PC-9 (cell line): ENCODE measurements at regions not wholly inside any gene's neighbourhood (a gene's known extent, or its start where the extent isn't known, plus 50 kb on each side); places are given as distances from the start of the nearest gene placed in this dataset.

Experiments
- BruUV-seq: library from RNA; stranded (reverse); fragments of 400-500 nt; replicated peaks from 2 replicates; lab custom pipeline; 2021; lab: Mats Ljungman, UMichigan
- CTCF ChIA-PET: fragments of 300-600 bp; sonication (Branson Sonifier 250); formaldehyde crosslinking; loops from one replicate; lab custom pipeline; 2022; ENCODE audit warnings: antibody characterized with exemption; lab: Charles Lee
- POLR2A ChIA-PET: fragments of 300-600 bp; sonication (Branson Sonifier 250); formaldehyde crosslinking; loops from one replicate; lab custom pipeline; 2022; ENCODE audit warnings: antibody characterized with exemption; ENCODE audit not compliant: unreplicated experiment; lab: Charles Lee
- DNase-seq, 2 experiments: peaks; one replicate each; pipeline versions ENCODE4 v3.0.0 to v3.0.0-alpha.2; 2015 to 2022; ENCODE audit warnings: mixed read lengths in 1 of 2
- H2AFZ ChIP-seq: fragments of 200-600 bp; sonication (generic); 2 replicates; pipeline ENCODE4 v1.8.1; 2017; ENCODE audit warnings: antibody characterized with exemption
- H3F3A ChIP-seq: fragments of 200-600 bp; sonication (generic); 2 replicates; pipeline ENCODE4 v1.8.1; 2017; ENCODE audit warnings: antibody characterized with exemption, mild to moderate bottlenecking, low read depth; ENCODE audit not compliant: insufficient read depth
- H3K27ac ChIP-seq: fragments of 200-600 bp; sonication (generic); 2 replicates; pipeline ENCODE4 v1.6.1; 2016; ENCODE audit warnings: mixed run types
- H3K27me3 ChIP-seq: fragments of 200-600 bp; sonication (generic); 2 replicates; pipeline ENCODE4 v1.6.1; 2016; ENCODE audit warnings: low read depth, mixed run types; ENCODE audit not compliant: insufficient read depth
- H3K36me3 ChIP-seq: fragments of 200-600 bp; sonication (generic); 2 replicates; pipeline ENCODE4 v1.6.1; 2016; ENCODE audit warnings: low read depth, mixed run types
- H3K4me1 ChIP-seq: fragments of 200-600 bp; sonication (generic); replicated peaks from 2 replicates; pipeline ENCODE4 v1.6.1; 2016; ENCODE audit warnings: mixed run types; ENCODE audit not compliant: insufficient read depth
- H3K4me2 ChIP-seq: fragments of 200-600 bp; sonication (generic); 2 replicates; pipeline ENCODE4 v1.6.1; 2017; ENCODE audit warnings: mixed run types
- H3K4me3 ChIP-seq: fragments of 200-600 bp; sonication (generic); 2 replicates; pipeline ENCODE4 v1.6.1; 2016; ENCODE audit warnings: mixed run types
- H3K79me2 ChIP-seq: fragments of 200-600 bp; sonication (generic); 2 replicates; pipeline ENCODE4 v1.6.1; 2017; ENCODE audit warnings: low read depth, mixed run types
- H3K9me2 ChIP-seq: fragments of 200-600 bp; sonication (generic); 2 replicates; pipeline ENCODE4 v1.8.1; 2017; ENCODE audit warnings: mild to moderate bottlenecking; ENCODE audit not compliant: insufficient read depth
- H3K9me3 ChIP-seq: fragments of 200-600 bp; sonication (generic); 2 replicates; pipeline ENCODE4 v1.8.1; 2016; ENCODE audit warnings: low read depth; ENCODE audit not compliant: insufficient read depth
- H4K20me1 ChIP-seq: fragments of 200-600 bp; sonication (generic); 2 replicates; pipeline ENCODE4 v1.8.1; 2017; ENCODE audit not compliant: insufficient read depth
- EZH2 ChIP-seq: fragments of 200-600 bp; sonication (generic); IDR thresholded peaks from 2 replicates; pipeline ENCODE4 v1.8.0; 2017; ENCODE audit warnings: antibody characterized with exemption, low read depth
- intact Hi-C: fragments of 100-400 bp; cut with micrococcal nuclease; formaldehyde crosslinking; loops from one replicate; pipeline ENCODE4 v1.10.0; 2022; ENCODE audit not compliant: unreplicated experiment
- TF ChIP-seq, protein P1 (sequence below): fragments of 200-600 bp; sonication (generic); conservative IDR thresholded peaks from 2 replicates; pipeline ENCODE4 v1.6.1; 2017; ENCODE audit warnings: mixed run types, antibody characterized with exemption, mild to moderate bottlenecking, moderate library complexity

DNA sequence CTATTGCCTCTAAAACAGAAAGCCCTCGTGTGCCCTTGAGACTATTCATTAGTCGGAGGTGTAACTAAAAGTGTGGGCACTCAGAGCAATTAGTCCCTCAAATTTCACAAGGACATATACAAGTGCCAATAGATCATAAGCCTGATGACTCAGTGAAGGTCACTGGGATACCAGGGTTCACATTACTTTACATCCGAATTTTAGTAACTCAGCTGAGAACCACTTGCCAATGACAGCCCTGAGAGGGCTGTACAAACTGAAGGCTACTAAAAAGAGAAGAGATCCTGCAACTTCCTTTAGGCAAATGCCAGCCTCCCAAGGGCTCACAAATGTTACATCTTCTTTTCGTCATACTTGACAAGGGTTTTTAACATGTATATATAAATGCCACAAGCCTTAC is 369.6 kb downstream of the TENT5A start:
- no peak overlapping the region for H3K4me2 ChIP-seq
- H2AFZ ChIP-seq: no peak overlapping the region
- no peak overlapping the region for H3K27ac ChIP-seq
- ChIA-PET POLR2A (no interaction called here), CTCF (no interaction called here)
- H3K36me3 ChIP-seq: no peaks in the 10 kb centered on the region
- TF ChIP-seq, protein P1, sequence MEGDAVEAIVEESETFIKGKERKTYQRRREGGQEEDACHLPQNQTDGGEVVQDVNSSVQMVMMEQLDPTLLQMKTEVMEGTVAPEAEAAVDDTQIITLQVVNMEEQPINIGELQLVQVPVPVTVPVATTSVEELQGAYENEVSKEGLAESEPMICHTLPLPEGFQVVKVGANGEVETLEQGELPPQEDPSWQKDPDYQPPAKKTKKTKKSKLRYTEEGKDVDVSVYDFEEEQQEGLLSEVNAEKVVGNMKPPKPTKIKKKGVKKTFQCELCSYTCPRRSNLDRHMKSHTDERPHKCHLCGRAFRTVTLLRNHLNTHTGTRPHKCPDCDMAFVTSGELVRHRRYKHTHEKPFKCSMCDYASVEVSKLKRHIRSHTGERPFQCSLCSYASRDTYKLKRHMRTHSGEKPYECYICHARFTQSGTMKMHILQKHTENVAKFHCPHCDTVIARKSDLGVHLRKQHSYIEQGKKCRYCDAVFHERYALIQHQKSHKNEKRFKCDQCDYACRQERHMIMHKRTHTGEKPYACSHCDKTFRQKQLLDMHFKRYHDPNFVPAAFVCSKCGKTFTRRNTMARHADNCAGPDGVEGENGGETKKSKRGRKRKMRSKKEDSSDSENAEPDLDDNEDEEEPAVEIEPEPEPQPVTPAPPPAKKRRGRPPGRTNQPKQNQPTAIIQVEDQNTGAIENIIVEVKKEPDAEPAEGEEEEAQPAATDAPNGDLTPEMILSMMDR: no peak
- TF ChIP-seq EZH2: no peak
- H3K79me2 ChIP-seq: no peaks in the 10 kb centered on the region
- DNase-seq: no peak
- BruUV-seq: no TSS peak
- H4K20me1 ChIP-seq: no peaks in the 10 kb centered on the region
- no peaks in the 10 kb centered on the region for H3K9me2 ChIP-seq
- no peaks in the 10 kb centered on the region for H3K27me3 ChIP-seq
- H3K4me1 ChIP-seq: no peaks in the 10 kb centered on the region
- no peak overlapping the region for H3K4me3 ChIP-seq
- intact Hi-C loops: no loop called here
- no peaks in the 10 kb centered on the region for H3F3A ChIP-seq
- H3K9me3 ChIP-seq: no peaks in the 10 kb centered on the region

DNA sequence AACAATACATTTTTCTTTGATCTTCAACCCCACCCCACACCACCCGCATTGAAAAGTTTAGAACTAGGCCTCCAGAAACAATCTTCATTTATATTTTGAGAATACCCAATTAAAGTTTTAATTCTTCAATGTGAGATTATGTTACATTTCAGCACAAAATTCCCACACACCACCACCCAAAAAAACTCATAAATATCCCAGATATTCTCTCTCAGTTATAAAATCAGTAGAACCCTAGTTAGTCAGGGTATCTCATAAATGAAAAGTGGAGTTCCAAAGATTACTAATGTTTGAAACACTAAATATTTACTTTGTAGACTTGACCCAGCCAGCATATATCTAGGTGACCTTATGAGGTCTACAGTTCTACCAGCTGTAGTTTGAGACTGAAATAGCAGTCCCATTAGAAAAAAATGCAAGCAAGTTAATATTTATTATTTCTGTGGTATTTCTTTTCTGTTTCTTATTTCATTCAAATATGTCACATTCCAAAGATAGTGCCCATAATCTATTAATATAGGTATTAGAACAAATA is 371.0 kb downstream of the TENT5A start:
- Histone ChIP-seq H3K4me3 (no peak overlapping the region), H3K4me2 (no peak overlapping the region), H3K9me3 (no peaks in the 10 kb centered on the region), H2AFZ (no peak overlapping the region), H3K36me3 (no peaks in the 10 kb centered on the region), H4K20me1 (no peaks in the 10 kb centered on the region), H3K9me2 (no peaks in the 10 kb centered on the region), H3K79me2 (no peaks in the 10 kb centered on the region), H3K27ac (no peak overlapping the region), H3K4me1 (no peaks in the 10 kb centered on the region), H3K27me3 (no peaks in the 10 kb centered on the region), H3F3A (no peaks in the 10 kb centered on the region)
- BruUV-seq: no TSS peak
- CTCF ChIA-PET: no interaction called here
- TF ChIP-seq EZH2: no peak
- TF ChIP-seq, protein P1: no peak
- DNase-seq: no peak
- POLR2A ChIA-PET: no interaction called here
- intact Hi-C loops: no loop called here

DNA sequence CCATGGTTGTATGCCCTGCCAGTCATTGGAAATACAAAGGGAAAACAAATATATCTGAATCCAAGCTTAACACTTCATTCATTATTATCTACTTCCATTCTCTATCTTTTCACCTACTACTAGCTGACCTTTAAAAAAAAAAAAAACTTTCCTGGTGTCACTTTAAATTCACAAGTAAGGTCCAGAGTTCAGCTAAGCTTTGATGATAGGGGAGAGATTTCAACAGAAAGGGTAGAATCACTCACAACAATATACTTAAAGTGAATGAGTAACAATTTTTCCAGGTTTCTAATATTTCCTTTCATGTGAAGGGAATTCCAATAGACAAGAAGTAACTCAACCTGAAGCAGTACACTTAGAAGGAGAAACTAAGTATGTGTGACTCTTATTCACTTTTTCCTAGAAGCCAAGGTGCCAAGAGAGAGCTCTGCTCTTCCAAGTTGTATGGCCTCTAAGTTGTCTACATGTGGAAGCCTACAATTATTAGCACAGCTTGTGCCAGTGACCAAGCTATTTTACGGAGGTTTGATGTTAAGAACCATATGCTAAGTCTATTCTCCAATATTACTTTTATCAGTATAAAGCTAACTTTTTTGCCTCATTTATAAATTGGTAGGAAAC is 371.7 kb downstream of the TENT5A start:
- TF ChIP-seq EZH2: no peak
- TF ChIP-seq, protein P1: no peak
- no peak for DNase-seq
- H3K27me3 ChIP-seq: no peaks in the 10 kb centered on the region
- no peak overlapping the region for H2AFZ ChIP-seq
- POLR2A ChIA-PET: no interaction called here
- no peaks in the 10 kb centered on the region for H3K4me1 ChIP-seq
- no peaks in the 10 kb centered on the region for H3F3A ChIP-seq
- H3K4me3 ChIP-seq: no peak overlapping the region
- no peaks in the 10 kb centered on the region for H3K9me3 ChIP-seq
- H3K36me3 ChIP-seq: no peaks in the 10 kb centered on the region
- no peak overlapping the region for H3K27ac ChIP-seq
- intact Hi-C loops: no loop called here
- no peaks in the 10 kb centered on the region for H3K79me2 ChIP-seq
- BruUV-seq: no TSS peak
- H3K4me2 ChIP-seq: no peak overlapping the region
- no peaks in the 10 kb centered on the region for H3K9me2 ChIP-seq
- H4K20me1 ChIP-seq: no peaks in the 10 kb centered on the region
- CTCF ChIA-PET: no interaction called here
